ENCODE measurements at regions not wholly inside any gene's neighbourhood (a gene's known extent, or its start where the extent isn't known, plus 50 kb on each side); places are given as distances from the start of the nearest gene placed in this dataset.
A peak's percentile ranks its signal among the peaks of the same experiment; 100 is the strongest.
"Not testable (repeated sequence)": the region's sequence is repeated elsewhere in the genome, so short reads cannot be mapped to it uniquely, and the experiment has no call there.

GRCh38 chr15:30030345-30030744 lies 52.4 kb upstream of the GOLGA8J start:
- peak; percentile 41 for DNase-seq

DNA sequence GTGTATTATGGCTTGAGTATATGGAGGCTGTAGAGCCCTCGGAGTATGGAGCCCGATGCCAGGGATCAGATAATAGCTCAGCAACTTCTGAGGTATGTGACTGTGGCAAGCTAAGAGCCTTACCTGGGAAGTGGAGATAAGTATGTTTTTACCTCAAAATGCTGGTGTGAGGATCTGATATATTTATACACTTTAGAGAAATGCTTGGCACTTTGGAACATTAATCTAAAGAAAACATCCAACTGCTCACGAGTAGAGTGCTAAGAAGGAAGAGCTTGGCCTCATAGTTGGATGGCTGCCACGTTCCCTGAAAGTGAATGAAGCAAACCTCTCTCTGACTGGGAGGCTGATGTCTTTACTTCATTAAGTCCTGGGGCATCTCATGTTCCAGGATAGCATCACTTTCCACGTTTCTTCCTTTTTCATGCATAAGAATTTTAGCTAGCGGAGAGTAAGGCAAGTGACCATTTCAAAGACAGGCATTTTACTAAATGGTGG lies 58.9 kb upstream of the GOLGA8J start:
- no peak for DNase-seq

GRCh38 chr15:30010746-30011145 lies 72.0 kb upstream of the GOLGA8J start:
- DNase-seq, result no peak

- DNase-seq, result no peak
Observed at GRCh38 chr15:30008156-30008555, 74.6 kb upstream of the GOLGA8J start.

DNA sequence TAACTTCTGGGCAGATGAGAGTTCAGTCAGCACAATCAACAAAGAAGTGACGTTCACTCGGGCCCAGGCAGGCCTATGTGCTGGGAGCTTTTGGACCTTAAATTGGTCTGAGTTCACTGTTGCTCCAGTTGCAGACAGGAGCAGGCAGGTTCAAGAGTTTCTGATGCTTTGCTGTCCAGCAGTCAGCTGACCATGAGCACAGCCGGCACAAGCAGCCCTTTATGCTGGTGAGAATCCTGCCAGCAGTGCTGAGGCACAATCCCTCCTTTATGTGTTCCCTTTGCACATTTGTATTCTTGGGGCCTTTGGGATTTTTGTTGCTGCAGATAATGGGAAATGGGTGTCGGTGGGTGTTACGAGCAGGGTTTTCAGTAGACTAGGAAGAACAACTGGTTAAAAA lies 81.2 kb upstream of the GOLGA8J start:
- no peak for DNase-seq

DNA sequence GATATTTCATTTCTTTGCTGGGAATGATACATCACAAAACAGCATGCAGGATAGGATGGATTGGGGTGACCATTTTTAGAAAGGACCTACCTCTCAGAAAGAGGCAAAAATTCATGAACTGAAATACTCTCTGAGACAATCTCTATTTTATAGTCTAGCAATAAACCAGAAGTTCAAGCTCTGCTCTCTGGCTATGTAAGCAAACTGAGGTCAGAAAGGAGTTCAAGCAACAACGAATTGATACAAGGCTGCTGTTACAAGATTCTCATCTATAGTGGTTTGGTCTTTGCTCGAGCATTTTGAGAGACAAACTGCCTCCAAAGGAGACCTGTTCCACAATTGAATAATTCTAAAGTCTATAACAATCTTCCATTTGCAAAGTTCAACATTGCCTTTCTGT lies 84.7 kb upstream of the GOLGA8J start:
- no peak for DNase-seq

DNA sequence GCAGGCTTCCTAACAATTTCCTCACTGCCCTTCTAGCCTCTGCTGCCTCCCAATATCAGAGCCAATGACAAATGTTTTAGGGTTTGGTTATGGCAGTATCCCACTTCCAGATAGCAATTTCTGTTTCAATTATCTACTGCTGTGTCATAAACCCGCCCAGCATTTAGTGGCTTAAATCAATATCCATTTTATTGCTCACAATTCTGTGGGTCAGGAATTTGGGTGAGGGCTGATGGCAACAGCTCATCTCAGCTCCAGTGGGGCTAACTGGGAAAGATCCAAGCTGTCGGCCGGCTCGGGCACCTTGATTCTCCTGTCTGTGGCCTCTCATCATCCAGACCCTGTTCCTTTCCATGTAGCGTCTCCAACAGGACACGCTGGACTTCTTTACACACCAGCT lies 85.3 kb upstream of the GOLGA8J start:
- no peak for DNase-seq

- no peak for DNase-seq
Observed at GRCh38 chr15:29994284-29994683, 88.5 kb upstream of the GOLGA8J start.

- no peak for DNase-seq
Observed at GRCh38 chr15:29990954-29991353, 91.8 kb upstream of the GOLGA8J start.

GRCh38 chr15:29990035-29990434 lies 92.7 kb upstream of the GOLGA8J start:
- DNase-seq, result peak; percentile 8

DNA sequence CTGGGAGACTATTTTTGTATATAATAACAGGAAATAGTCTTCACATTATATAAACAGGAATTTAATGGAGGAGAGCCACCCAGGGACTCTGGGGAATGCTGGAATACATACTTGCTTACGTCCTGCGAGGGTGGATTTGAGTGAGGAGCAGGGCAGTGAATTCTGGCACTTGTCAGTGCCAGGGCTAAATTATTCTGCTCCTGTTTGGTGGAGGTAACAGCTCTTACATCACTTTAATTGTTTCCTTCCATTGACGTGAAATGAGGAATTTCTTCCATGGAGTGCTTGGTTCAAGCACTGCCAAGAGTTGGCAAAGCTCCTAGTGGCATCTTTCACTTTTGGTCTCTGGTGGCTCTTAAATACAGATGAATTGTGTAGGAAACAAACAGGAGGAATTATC lies 94.1 kb upstream of the GOLGA8J start:
- no peak for DNase-seq

DNA sequence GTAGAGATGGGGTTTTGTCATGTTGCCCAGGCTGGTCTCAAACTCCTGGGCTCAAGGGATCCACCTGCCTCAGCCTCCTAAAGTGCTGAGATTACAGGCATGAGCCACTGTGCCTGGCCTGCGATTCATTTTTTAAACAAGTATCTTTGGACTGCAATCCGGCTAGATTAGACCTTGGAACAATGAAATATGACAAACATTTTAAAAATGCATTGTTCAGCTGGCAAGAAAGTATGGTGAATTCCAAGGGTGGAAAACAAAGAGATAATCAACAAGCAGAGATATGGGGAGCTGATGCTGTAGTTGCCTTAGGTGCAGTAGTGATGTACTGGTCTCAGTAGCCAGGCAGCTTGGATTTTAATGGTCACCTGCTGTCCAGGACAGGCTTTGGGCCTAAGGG lies 95.8 kb upstream of the GOLGA8J start:
- no peak for DNase-seq

- DNase-seq, result no peak
Observed at GRCh38 chr15:29978411-29979382, 104.1 kb upstream of the GOLGA8J start.

- DNase-seq, result not testable (repeated sequence)
Observed at GRCh38 chr15:29974056-29974455, 108.7 kb upstream of the GOLGA8J start.

DNA sequence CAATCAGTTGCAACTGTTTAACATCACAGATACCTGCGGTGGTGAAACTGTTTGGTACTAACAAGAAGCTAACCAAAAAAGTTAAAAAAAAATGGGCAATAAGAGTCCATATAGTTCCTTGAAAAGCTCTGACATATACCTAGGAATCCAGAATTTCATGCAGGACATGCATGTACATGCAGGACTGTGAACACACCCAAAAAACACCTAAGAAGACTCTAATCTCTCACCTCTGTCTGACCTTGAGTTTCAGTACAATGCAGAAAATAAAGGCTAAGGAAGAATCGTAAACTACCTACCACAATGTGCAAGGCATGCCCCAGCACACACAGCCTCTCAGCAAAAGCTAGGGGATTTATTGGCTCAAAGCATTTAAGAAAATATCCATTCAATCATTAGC lies 110.7 kb upstream of the GOLGA8J start:
- DNase-seq, result no peak

DNA sequence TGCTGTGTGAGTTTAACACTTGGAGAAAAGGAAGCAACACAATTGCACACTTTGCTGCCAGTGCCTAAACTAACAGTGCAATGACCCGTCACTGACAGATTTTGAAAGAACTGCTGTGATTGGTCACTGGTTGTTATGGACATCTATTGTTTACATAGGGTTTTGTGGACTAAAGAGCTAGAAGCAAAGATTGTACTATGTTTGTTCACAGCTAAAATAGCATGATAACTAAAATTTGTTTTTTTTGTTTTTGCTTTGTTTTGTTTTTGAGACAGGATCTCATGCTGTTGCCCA lies 112.4 kb upstream of the GOLGA8J start:
- DNase-seq, result peak; percentile 37

DNA sequence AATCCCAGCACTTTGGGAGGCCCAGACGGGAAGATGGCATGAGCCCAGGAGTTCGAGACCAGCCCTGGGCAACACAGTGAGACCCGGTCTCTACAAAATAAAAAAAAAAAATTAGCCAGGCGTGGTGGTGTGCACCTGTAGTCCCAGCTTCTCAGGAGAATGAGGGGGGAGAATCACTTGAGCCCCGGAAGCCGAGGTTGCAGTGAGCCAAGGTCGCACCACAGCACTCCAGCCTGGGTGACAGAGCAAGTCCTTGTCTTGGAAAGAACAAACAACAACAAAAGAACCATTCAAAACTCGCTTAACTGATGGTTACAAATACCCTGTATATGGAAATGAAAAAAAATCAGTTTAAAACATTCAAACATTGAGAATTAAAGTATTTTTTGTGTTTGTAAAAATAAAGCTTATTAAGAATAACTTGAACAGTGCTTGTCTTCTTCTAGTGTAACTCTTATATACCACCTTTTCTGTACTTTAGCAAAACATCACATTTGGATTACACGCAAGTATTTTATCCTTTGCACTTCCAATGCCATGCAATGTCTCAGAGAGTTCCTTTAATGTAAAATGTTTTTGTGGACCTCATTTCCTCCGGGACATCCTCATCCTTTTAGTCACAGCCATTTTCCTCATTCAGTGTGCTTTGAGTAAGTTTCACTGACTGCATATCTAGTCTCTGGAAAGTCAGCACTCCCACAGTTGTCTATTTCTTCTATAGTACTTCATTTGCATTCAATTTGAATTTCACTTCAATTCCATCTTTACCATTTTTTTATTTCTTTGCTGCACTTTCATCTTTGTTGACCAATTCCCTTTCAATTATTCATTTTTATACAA lies 113.0 kb upstream of the GOLGA8J start:
- DNase-seq, result no peak

DNA sequence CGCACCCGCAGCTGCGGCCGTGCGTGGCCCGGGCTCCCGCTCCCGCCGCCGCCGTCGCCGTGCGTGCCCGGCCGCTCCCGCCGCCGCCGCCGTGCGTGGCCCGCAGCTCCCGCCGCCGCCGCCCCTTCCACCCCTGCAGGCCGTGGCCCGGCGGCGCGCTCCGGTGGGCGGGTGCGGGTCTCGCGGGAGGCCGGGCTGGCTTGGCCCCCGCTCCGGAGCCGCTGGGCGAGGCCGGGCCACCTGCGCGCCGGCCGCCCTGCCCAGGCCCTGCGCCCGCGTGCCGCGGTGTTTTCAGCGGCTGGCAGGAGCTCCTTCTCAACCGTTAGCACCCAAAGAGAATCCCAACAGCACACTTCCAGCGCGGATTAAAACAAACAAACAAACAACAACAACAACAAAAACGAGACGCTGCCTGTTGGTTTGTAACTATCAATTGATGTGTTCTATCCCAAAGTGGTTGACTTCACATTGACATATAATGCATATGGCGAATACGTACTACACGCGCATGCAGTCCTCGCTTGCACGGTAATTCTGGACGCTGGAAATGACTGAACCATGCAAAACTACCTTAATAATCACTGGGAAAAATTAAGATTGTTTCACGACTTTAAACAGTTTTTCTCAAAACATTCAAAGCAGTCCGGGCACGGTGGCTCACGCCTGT lies 113.7 kb upstream of the GOLGA8J start:
- DNase-seq, result peak; percentile 63

DNA sequence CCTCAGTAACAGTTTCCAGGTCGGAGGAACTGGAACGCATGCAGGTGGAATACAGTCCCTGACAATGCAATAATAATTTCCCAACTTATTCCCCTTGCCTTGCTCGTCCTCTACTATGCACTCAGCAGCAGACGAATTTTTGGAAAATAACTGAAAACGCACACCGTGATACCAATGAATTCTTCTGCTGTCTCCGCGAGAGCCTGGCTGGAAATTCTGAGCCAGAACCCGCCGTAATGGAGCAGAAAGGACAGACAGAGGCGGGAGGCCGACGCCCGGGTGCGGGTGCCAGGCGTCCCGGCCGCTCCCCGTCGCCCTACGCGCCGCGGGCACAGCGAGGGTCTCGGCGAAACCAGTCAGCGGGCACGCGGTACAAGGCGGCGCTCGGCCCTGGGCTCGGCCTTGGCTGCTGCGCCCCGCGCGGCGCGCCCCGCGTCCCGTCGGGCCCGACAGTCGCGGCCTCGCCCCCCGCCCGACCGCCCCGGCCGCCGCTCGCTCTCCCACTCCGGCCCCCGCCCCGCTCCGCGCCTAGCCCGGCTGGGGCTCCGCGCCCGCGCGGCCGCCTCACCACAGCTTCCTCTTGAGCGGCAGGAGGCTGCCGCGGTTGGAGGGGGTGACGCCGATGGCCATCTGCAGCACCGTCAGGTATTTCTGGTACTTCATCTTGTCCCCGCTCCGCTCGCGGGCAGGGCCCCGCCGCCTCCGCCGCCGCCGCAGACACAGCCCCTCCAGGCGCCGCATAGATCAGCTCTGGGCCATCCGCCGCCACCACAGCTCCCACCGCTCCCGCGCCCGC lies 114.5 kb upstream of the GOLGA8J start:
- DNase-seq, result peak; percentile 63

DNA sequence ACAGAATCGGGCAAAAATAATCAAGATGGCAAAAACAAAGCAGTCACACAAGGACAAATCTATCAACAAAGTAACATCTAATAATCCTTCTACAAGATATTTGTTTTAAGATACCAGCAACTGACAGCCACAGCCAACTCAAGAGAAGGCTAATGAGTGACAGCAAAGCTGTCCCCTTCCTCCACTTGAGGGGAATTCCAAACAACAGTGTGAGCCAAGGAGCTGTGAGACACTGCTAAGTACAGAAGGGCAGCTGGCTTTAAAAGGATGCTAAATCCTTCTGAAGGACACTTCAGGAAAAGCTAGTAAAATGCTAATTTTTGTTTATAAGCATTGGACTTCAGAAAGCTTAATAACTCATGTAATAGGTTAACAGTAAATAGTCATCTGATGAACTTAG lies 120.3 kb upstream of the GOLGA8J start:
- DNase-seq, result no peak

DNA sequence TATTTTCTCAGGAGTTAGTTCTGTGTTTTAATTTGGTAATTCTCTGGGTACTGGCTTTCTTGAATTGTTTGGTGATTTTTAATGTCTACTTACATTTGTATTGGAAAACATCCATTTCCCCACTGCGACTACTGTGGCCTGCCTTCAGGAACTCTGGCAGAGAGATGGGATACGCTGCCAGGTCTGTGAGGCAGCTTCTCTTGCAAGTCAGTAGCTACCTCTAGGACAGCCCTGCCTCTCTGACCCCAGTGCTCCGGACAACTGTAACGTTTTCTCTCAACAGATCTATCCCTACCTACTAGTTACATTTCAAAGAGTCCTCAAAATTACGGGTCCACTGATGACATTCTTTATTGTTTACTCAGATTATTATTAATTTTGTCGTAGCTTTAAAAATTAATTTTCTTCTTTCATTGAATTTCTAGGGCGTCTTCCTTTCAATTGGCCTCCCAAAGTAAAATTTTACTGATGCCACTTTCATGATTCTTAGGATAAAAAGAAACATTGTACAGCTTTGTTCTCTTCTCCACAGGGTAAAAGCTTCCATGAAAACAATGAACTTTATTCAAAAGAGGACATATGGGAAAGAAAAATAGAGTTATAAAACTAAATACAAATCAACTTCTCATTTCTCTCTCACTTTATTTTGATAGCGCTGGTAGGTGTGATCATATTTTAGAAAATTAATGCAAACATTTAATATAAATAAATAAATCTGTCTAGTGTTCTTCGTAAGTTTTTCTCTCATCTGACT lies 123.2 kb upstream of the GOLGA8J start:
- no peak for DNase-seq

- no peak for DNase-seq
Observed at GRCh38 chr15:29952225-29952624, 130.0 kb upstream of the TJP1 start.

Data from DMS53 (cell line).